ENCODE measurements at regions not wholly inside any gene's neighbourhood (a gene's known extent, or its start where the extent isn't known, plus 50 kb on each side); places are given as distances from the start of the nearest gene placed in this dataset.

DNA sequence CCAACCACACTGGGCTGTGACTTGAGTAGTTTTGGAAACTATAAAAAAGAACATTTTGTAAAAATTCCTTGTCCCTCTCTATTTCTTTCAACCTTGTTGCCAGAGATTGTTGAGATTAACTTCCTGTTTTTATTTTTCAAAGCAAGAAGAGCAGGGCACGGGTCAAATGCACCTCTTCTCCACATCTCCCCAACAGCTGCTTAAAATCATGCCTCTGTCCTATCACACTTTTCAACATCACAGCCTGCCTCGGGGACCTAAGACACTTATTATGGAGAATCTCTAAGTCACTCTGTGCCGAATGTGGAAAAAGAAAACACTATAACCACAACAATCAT lies 280.3 kb upstream of the TNC start:
- H3K4me1 Mint-ChIP-seq (ENCODE audit: low read depth, unreplicated experiment) = no peaks in the 10 kb centered on the region
- H3K9me3 Mint-ChIP-seq (ENCODE audit: unreplicated experiment) = no peaks in the 10 kb centered on the region
- H3K36me3 Mint-ChIP-seq (ENCODE audit: unreplicated experiment) = peaks cover 4% of the 10 kb centered on the region
- DNase-seq = no peak
- no peaks in the 10 kb centered on the region for H3K27me3 Mint-ChIP-seq (ENCODE audit: unreplicated experiment)
- no peak overlapping the region for H3K27ac Mint-ChIP-seq (ENCODE audit: unreplicated experiment)
- TF ChIP-seq, protein P1, sequence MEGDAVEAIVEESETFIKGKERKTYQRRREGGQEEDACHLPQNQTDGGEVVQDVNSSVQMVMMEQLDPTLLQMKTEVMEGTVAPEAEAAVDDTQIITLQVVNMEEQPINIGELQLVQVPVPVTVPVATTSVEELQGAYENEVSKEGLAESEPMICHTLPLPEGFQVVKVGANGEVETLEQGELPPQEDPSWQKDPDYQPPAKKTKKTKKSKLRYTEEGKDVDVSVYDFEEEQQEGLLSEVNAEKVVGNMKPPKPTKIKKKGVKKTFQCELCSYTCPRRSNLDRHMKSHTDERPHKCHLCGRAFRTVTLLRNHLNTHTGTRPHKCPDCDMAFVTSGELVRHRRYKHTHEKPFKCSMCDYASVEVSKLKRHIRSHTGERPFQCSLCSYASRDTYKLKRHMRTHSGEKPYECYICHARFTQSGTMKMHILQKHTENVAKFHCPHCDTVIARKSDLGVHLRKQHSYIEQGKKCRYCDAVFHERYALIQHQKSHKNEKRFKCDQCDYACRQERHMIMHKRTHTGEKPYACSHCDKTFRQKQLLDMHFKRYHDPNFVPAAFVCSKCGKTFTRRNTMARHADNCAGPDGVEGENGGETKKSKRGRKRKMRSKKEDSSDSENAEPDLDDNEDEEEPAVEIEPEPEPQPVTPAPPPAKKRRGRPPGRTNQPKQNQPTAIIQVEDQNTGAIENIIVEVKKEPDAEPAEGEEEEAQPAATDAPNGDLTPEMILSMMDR (IDR thresholded peaks at IDR 0.05; ENCODE audit: partially characterized antibody, unreplicated experiment) = no peak
- H3K4me3 Mint-ChIP-seq (ENCODE audit: unreplicated experiment) = no peak overlapping the region

DNA sequence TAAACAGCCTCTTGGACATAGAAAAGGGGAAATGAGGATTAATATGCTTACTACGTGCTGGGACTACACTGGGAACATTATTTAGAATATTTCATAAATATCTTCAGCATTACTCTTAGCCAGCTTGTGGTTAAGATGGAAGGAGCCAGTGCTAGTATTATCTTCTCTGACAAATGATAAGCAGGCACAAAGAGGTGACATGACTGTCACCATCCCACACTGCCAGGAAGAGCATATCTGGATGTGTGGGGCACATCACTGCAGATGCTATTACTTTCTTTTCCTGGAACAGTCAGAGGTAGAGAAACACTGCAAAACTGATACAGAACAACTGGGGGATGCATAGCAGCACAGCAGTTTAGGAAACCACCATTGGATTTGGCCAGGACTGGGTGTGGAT lies 281.0 kb upstream of the TNC start:
- peaks cover 4% of the 10 kb centered on the region for H3K36me3 Mint-ChIP-seq (ENCODE audit: unreplicated experiment)
- TF ChIP-seq, protein P1 (IDR thresholded peaks at IDR 0.05; ENCODE audit: partially characterized antibody, unreplicated experiment) = no peak
- H3K4me3 Mint-ChIP-seq (ENCODE audit: unreplicated experiment) = no peak overlapping the region
- no peak overlapping the region for H3K27ac Mint-ChIP-seq (ENCODE audit: unreplicated experiment)
- H3K4me1 Mint-ChIP-seq (ENCODE audit: low read depth, unreplicated experiment) = no peaks in the 10 kb centered on the region
- no peak for DNase-seq
- H3K9me3 Mint-ChIP-seq (ENCODE audit: unreplicated experiment) = no peaks in the 10 kb centered on the region
- peaks cover 1% of the 10 kb centered on the region for H3K27me3 Mint-ChIP-seq (ENCODE audit: unreplicated experiment)

DNA sequence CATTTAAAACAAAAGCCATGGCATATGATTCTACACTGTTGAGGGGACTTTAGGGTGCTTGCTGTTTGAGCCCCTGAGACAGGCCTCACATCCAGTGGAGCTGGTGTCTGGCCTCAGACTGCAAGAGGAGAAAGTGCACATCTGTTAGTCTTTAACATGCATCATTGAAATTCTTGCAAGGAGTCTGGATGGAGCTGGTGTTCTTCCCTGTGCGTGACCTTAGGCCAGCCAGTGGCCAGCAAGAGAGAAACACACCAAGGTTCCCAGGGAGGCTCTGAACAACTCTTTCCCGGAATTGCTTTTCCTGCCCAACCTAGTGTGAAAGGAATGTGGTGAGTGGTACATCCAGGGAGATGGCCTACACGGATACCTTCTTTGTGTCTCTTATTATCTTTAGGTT lies 282.8 kb upstream of the TNC start:
- H3K9me3 Mint-ChIP-seq (ENCODE audit: unreplicated experiment) = no peaks in the 10 kb centered on the region
- H3K4me1 Mint-ChIP-seq (ENCODE audit: low read depth, unreplicated experiment) = no peaks in the 10 kb centered on the region
- H3K27ac Mint-ChIP-seq (ENCODE audit: unreplicated experiment) = no peak overlapping the region
- TF ChIP-seq, protein P1 (IDR thresholded peaks at IDR 0.05; ENCODE audit: partially characterized antibody, unreplicated experiment) = no peak
- peaks cover 4% of the 10 kb centered on the region for H3K36me3 Mint-ChIP-seq (ENCODE audit: unreplicated experiment)
- no peak for DNase-seq
- H3K4me3 Mint-ChIP-seq (ENCODE audit: unreplicated experiment) = no peak overlapping the region
- H3K27me3 Mint-ChIP-seq (ENCODE audit: unreplicated experiment) = peaks cover 2% of the 10 kb centered on the region

DNA sequence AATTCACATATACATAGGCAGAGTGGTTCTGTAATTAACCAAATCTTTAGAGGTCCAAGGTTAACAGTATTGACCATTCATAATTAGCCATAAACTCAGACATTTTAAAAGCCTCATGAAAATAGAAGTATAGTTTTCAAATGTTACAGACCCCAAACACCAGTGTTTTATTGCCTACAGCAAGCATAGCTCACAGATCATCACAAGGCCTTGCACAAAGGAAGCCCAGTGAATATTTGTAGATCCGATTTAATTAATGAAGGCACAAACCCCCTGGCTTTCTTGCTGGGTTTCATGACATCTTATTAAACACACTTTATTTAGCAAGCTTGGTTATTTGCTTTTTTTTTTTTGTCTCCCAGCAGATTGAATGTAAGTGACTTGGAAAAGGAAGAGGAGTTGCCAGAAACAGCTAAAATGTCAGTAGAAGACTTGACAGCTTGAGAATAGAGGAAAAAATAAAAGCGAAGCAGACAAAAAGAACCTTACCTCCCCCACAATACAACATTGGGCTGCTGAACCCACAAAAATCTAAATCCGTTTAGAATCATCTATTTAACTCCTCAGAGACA lies 283.9 kb upstream of the TNC start:
- TF ChIP-seq, protein P1 (IDR thresholded peaks at IDR 0.05; ENCODE audit: partially characterized antibody, unreplicated experiment) = no peak
- H3K36me3 Mint-ChIP-seq (ENCODE audit: unreplicated experiment) = peaks cover 4% of the 10 kb centered on the region
- H3K4me3 Mint-ChIP-seq (ENCODE audit: unreplicated experiment) = no peak overlapping the region
- peaks cover 2% of the 10 kb centered on the region for H3K9me3 Mint-ChIP-seq (ENCODE audit: unreplicated experiment)
- no peak overlapping the region for H3K27ac Mint-ChIP-seq (ENCODE audit: unreplicated experiment)
- H3K27me3 Mint-ChIP-seq (ENCODE audit: unreplicated experiment) = peaks cover 2% of the 10 kb centered on the region
- no peak for DNase-seq
- H3K4me1 Mint-ChIP-seq (ENCODE audit: low read depth, unreplicated experiment) = no peaks in the 10 kb centered on the region

DNA sequence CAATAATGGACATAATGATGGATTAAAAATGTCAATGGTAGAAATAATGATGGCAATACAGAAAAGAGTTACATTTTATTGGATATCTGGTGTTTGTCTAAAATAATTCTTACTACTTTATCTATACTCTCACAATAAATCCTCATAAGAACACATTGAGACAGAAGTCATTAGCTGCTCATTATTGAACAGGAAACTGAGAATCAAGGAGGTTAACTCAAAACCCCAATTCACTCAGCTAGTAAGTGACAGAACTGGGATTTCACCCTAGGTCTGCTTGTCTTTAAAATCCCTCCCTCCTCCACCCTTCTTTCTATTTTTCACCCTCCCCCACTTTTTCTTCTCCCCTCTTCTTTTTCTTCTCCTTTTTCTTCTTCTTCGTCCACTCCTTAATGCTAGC lies 285.8 kb upstream of the TNC start:
- DNase-seq = no peak
- Mint-ChIP-seq H3K9me3 (ENCODE audit: unreplicated experiment) (peaks cover 2% of the 10 kb centered on the region), H3K36me3 (ENCODE audit: unreplicated experiment) (peaks cover 6% of the 10 kb centered on the region), H3K4me3 (ENCODE audit: unreplicated experiment) (no peak overlapping the region), H3K27ac (ENCODE audit: unreplicated experiment) (no peak overlapping the region), H3K27me3 (ENCODE audit: unreplicated experiment) (peaks cover 2% of the 10 kb centered on the region), H3K4me1 (ENCODE audit: low read depth, unreplicated experiment) (no peaks in the 10 kb centered on the region)
- TF ChIP-seq, protein P1 (IDR thresholded peaks at IDR 0.05; ENCODE audit: partially characterized antibody, unreplicated experiment) = no peak

Measured in glutamatergic neuron (in vitro differentiated cells).